ENCODE measurements at regions not wholly inside any gene's neighbourhood (a gene's known extent, or its start where the extent isn't known, plus 50 kb on each side); places are given as distances from the start of the nearest gene placed in this dataset.

DNA sequence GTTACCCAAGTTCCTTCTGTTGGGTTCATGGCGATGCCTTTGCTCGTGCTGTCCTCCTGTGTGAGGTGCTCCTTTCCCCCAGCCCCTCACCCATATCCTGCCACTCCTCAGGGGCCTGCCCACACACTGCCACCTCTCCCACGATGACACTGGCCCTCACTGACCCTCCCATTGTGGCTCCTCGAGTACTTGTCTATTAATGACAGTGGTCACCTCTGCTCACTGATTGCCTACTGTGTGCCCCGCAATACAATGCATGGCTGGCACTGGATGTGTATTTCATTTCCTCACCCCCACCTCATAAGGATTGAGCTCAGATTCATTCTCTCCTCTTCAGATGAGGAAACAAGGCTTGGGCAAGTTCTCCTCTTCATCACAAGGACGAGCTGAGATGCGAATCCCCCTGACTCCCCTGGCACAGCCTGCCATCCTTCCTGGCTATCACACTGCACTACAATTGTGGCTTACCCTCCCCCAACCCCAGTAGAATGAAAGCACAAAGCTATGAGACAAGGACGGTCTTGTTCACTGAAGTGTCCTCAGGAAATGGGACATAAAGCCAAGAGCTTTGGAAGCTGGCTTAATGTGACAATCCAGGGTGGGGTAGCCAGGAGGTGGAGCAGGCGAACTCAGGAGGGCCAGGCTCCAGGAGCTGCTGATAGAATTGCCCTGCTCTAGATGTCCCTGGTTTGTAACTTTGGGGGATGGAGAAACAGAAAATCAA, 93.9 kb upstream of the RAB12 start:
- TF ChIP-seq, protein P1, sequence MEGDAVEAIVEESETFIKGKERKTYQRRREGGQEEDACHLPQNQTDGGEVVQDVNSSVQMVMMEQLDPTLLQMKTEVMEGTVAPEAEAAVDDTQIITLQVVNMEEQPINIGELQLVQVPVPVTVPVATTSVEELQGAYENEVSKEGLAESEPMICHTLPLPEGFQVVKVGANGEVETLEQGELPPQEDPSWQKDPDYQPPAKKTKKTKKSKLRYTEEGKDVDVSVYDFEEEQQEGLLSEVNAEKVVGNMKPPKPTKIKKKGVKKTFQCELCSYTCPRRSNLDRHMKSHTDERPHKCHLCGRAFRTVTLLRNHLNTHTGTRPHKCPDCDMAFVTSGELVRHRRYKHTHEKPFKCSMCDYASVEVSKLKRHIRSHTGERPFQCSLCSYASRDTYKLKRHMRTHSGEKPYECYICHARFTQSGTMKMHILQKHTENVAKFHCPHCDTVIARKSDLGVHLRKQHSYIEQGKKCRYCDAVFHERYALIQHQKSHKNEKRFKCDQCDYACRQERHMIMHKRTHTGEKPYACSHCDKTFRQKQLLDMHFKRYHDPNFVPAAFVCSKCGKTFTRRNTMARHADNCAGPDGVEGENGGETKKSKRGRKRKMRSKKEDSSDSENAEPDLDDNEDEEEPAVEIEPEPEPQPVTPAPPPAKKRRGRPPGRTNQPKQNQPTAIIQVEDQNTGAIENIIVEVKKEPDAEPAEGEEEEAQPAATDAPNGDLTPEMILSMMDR (IDR thresholded peaks at IDR 0.05; ENCODE audit: low read depth, low read length) = no peak
- TF ChIP-seq POLR2A (IDR thresholded peaks at IDR 0.05; ENCODE audit: extremely low read depth, insufficient read length) = no peak
